HG02840 (cell line): ENCODE measurements at regions not wholly inside any gene's neighbourhood (a gene's known extent, or its start where the extent isn't known, plus 50 kb on each side); places are given as distances from the start of the nearest gene placed in this dataset.

Source experiments
- ATAC-seq: cut with Tn5 transposase; IDR thresholded peaks from one replicate; pipeline ENCODE4 v1.9.1; 2021; ENCODE audit warnings: mild to moderate bottlenecking, moderate library complexity, moderate number of reproducible peaks; ENCODE audit not compliant: unreplicated experiment, low FRiP score

DNA sequence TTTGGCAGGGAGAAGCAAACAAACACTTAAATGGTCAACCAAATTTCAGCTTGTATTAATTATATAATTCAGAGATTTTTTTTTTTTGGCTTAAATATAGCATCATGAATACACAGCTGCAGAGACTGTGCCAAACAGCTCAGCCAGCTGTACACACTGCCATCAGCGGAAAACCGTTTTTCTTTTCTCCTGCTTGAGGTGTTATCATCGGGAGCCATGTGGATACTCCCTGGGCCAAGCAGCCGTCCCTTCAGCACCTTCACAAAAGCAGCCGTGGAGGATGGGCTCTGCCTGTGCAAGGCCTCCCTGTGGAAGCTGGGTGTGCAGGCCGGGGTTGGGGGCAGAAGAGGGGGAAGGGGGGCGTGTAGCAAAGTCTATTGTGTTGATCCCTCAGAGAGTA is 85.0 kb downstream of the NUF2 start:
- no peak for ATAC-seq

- ATAC-seq: no peak
Observed at GRCh38 chr1:163408262-163408661, 86.5 kb downstream of the NUF2 start.

GRCh38 chr1:163410073-163410999 is 88.6 kb downstream of the NUF2 start:
- no peak for ATAC-seq

GRCh38 chr1:163412221-163412620 is 90.5 kb downstream of the NUF2 start:
- ATAC-seq: no peak

- ATAC-seq: peak; percentile 88
Observed at GRCh38 chr1:163414778-163415177, 93.0 kb downstream of the NUF2 start.

- ATAC-seq: no peak
Observed at GRCh38 chr1:163421701-163422100, 99.9 kb downstream of the NUF2 start.

DNA sequence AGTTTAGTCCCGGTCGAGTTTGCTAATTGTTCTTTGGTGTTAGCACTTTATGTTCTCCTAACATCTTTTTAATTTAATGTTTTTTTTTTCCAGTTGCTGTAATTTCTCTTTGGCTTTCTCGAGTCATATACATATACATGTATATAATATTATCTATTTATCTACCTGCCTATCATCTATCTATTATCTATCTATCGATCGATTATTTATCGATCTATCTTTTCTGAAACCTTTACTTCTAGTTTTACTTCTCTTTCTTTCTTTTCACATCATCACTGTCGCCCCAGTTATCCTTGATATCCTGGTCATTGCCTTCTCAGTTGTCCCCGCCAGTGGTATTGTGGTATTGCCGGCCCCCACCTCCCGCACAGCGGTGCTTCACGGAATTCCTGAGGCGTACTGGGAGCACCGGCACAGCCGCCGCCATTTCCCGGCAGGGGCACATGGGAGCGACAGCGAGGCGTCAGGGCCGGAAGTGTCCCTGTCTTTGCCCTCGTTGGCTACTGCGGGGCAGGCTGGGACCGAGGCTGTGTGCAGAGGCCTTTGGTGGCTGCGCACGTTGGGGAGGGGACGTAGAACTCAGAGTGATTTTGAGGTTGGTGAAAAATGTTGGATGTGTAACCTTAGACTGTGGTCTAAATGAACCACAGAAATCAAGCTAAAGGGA is 101.1 kb downstream of the NUF2 start:
- ATAC-seq: no peak

DNA sequence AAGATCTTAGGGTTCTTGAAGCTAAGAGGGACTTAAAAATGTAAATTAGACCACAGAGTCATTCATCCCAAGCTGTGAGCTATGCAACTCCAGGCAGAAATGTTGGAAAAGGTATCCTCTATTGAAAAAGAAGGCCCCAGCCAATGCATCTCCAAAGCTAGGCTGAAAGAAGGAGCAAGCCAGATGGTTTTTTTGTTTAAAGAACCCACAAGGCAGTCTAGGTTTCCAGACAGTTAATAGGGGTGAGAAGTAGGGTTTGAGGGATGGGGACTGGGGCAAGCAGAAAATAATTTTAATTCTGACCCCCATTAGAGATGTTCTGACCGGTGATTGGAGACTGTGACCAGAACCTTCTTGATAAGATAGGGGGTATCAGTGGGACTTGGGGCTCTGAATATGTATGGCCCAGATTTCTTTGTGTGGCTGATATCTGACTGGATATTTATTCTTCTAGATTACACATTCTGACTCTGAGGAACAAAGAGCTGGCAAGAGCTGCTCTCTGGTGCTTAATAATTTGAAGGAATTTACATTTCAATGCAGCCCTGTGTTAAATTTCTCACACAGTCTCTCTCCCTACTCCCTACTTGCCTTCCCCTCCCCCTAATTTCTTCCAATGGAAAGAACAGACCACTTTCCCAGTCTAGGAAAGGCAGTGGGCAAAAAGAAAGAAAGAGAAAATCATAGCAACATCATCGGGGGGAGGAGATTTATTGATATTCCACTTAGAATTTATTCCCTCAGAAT is 104.9 kb downstream of the NUF2 start:
- ATAC-seq: no peak

- no peak for ATAC-seq
Observed at GRCh38 chr1:163427279-163427678, 105.5 kb downstream of the NUF2 start.

GRCh38 chr1:163436140-163436812 is 114.5 kb downstream of the NUF2 start:
- no peak for ATAC-seq

DNA sequence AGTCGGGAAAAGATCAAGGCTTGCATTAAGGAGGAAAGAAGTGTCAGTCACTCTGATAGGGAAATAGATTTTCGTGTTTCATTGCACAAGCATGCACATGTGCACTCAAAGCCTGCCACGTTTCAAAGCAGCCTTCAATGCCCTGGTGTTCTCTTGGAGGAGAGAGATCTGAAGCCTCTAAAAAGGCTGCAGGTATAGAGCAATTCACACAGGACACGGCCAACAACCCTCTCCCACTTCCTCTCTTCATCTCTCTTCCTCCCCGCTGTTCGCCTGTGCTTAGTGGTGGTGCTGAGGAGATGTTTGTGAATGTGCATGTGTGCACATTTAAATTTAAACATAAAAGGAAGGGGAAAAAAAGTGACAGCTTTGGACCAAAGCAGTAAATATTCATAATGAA is 117.7 kb downstream of the NUF2 start:
- ATAC-seq: no peak

DNA sequence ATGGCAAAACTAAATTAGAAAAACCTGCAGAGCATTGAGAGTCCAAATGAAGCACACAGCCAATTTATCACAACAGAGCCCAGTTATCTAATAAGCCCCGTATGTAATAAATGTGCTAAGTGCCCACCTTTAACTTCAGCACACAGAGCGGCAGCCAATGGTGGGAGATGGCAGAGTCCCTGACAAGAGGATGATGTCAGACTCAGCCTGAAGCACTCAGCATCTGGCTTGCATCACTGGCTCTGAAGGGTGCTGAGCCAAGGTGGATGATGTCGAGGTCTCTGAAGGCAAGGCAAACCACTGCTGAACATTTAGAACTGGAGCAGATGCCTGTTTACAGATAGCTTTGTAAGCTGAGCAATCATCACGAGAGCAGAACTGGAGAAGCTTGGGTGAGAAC is 118.3 kb downstream of the NUF2 start:
- no peak for ATAC-seq

DNA sequence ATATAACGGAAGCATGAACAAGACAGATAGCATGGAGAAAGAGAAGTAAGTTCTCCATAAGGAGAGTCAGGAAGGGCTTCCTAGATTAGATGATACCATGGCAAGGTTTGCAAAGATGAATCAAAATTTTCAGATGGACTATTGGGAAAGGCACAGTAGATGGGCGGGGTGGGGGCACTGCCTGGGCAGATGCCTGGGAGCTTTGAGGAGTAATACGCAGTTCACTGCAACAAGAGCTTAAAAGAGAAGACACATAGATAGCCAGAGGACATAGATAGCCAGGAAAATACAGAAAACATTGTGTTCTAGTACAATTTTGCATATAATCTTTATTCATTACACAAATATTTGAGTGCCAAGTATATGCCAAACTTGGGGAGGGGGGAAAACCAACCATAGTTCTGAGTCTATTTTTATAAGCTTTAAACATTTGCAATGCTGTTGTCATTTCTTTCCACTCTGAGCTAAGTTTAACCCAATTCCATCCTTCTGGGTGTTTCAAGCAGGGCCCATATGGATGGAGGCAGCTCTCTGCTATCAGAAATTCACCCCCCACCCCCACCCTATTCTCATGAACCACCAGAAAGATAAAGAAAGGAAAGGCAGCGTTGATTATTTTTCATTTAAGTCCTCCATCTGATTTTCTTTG is 120.6 kb downstream of the NUF2 start:
- no peak for ATAC-seq

GRCh38 chr1:163442895-163443294 is 121.1 kb downstream of the NUF2 start:
- no peak for ATAC-seq

GRCh38 chr1:163443863-163444262 is 122.1 kb downstream of the NUF2 start:
- no peak for ATAC-seq

DNA sequence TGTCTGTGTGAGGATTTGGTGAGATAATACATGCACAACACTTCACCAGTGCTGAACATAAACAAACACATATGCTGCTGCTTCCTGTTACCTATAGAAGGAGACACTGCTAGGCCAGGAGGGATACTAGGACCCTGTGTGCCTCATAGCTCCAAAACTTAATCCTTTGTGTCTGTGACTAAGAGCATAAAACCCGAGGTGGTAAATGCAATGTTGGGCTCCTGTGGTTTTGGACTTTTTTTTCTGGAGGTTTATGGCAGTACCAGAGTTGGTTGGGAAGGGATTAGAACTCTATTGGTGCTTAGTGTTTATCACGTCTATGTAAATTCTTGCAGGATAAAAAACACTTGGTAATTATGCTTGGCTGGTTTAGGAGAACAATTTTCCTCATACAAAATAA is 122.9 kb downstream of the NUF2 start:
- ATAC-seq: no peak

DNA sequence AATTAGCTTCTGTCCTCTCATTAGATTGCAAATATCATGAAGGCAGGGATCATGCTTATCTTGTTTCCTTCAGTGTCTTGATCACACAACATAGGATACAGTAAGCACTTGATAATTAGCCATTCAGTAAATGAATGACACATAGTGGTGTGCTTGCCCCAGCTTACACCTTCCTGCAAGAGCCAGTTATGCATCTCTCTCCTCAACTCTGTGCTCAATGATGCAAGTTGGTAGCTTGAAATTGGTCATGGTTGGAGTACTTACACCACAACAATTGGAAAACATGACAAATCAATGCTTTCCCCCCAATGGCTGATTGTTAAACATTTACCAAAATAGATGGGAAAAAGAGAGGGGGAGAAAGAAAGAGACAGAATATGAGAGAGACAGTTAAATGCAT is 129.2 kb downstream of the NUF2 start:
- ATAC-seq: no peak

DNA sequence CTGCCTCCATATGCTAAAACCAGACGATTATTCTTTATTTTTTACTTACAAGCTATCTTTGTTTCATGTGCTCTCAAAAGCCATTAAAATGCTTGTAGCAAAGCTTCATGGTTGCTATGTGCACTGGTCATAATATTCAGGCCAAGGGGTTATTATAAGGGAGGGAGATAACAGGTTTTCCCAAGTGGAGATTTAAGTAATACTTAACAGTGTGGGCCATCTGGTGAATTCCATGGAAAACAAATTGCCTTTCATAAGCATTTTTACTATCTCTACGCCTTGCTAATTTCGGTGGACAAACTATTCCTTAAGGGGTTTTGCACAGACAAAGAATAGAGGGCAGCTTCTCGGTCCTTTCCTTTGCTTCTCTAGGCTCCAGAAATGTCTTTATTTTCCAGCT is 137.8 kb downstream of the NUF2 start:
- ATAC-seq: no peak

DNA sequence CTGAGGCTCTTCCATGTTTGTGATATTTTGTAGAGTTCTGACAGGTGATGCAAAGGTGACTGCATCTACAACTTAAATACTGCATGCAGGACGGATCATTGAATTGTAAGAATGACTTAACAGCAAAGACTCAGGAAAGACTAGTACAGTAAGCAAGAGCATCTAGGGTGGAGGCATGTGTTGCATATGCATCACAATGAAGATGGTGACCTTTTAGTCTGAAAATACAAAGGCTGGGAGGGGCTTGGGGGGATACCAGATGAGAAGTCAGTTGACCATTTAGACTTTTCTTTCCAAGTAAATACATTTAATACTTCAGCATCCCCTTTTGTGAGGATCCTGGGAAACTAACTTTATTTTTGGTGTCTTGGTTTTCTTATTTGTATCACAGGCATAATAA is 145.5 kb downstream of the NUF2 start:
- ATAC-seq: no peak
